Fibroblast of lung (primary cell): ENCODE measurements at regions not wholly inside any gene's neighbourhood (a gene's known extent, or its start where the extent isn't known, plus 50 kb on each side); places are given as distances from the start of the nearest gene placed in this dataset.

Experiments
- DNase-seq, 2 donors: peaks; one replicate each; pipeline versions ENCODE4 v3.0.0 to v3.0.0-alpha.2; 2010; ENCODE audit warnings: low read depth in 2 of 2
- H2AFZ ChIP-seq: 2 replicates; pipeline ENCODE4 v1.5.1; 2012; ENCODE audit warnings: low read length, control low read depth, inconsistent platforms
- H3K27ac ChIP-seq: 2 replicates; pipeline ENCODE4 v1.5.1; 2011; ENCODE audit warnings: low read length, control low read depth; ENCODE audit not compliant: insufficient read depth
- H3K27me3 ChIP-seq: 2 replicates; pipeline ENCODE4 v1.5.1; 2011; ENCODE audit warnings: mild to moderate bottlenecking, low read length; ENCODE audit not compliant: control insufficient read depth, insufficient read depth
- H3K36me3 ChIP-seq: 2 replicates; pipeline ENCODE4 v1.5.1; 2011; ENCODE audit warnings: low read length; ENCODE audit not compliant: control insufficient read depth, insufficient read depth
- H3K4me1 ChIP-seq: 2 replicates; pipeline ENCODE4 v1.5.1; 2011; ENCODE audit warnings: low read length; ENCODE audit not compliant: control insufficient read depth, insufficient read depth; ENCODE audit errors: extremely low read depth
- H3K4me2 ChIP-seq: 2 replicates; pipeline ENCODE4 v1.5.1; 2011; ENCODE audit warnings: low read length, control low read depth; ENCODE audit not compliant: insufficient read depth; ENCODE audit errors: extremely low read depth
- H3K4me3 ChIP-seq, 4 experiments: fragments of 200-600 bp in 1 of 4; sonication (generic) in 1 of 4; replicated peaks in 1 of 4; 2 replicates each; pipeline ENCODE4 v1.5.1; 2011 to 2016; ENCODE audit warnings: low read length in 4 of 4, low read depth in 3 of 4, mild to moderate bottlenecking in 3 of 4, control low read depth in 2 of 4, inconsistent platforms in 1 of 4, mixed read lengths in 1 of 4; ENCODE audit not compliant: insufficient read depth in 1 of 4; ENCODE audit errors: control extremely low read depth in 1 of 4
- H3K79me2 ChIP-seq: 2 replicates; pipeline ENCODE4 v1.5.1; 2012; ENCODE audit warnings: mild to moderate bottlenecking, low read length, inconsistent platforms; ENCODE audit not compliant: control insufficient read depth, insufficient read depth
- H3K9ac ChIP-seq: 2 replicates; pipeline ENCODE4 v1.5.1; 2011; ENCODE audit warnings: mild to moderate bottlenecking, low read length, control low read depth; ENCODE audit not compliant: insufficient read depth
- H3K9me3 ChIP-seq: 2 replicates; pipeline ENCODE4 v1.5.1; 2012; ENCODE audit warnings: low read depth, low read length; ENCODE audit not compliant: control insufficient read depth, insufficient read depth
- H4K20me1 ChIP-seq: 2 replicates; pipeline ENCODE4 v1.5.1; 2011; ENCODE audit warnings: low read length; ENCODE audit not compliant: control insufficient read depth, insufficient read depth; ENCODE audit errors: extremely low read depth
- CTCF ChIP-seq, 2 donors: IDR thresholded peaks in 1 of 2; conservative IDR thresholded peaks in 1 of 2; 1 replicate in 1 of 2; 2 replicates in 1 of 2; pipeline ENCODE4 v1.5.1; 2011 to 2012; ENCODE audit warnings: low read length in 2 of 2, control low read depth in 1 of 2, inconsistent platforms in 1 of 2, low read depth in 1 of 2, mild to moderate bottlenecking in 1 of 2
- EZH2 ChIP-seq: IDR thresholded peaks from 2 replicates; pipeline ENCODE4 v1.5.1; 2012; ENCODE audit warnings: low read length, control low read depth, mild to moderate bottlenecking; ENCODE audit errors: missing control alignments

GRCh38 chr20:50429412-50429811, 80.8 kb upstream of the PTPN1 start:
- no peaks in the 10 kb centered on the region for H4K20me1 ChIP-seq
- H3K9ac ChIP-seq = no peak overlapping the region
- H3K4me1 ChIP-seq = peaks cover 7% of the 10 kb centered on the region
- H3K79me2 ChIP-seq = no peaks in the 10 kb centered on the region
- H3K4me2 ChIP-seq = no peak overlapping the region
- H3K27ac ChIP-seq = no peak overlapping the region
- H3K9me3 ChIP-seq = no peaks in the 10 kb centered on the region
- TF ChIP-seq CTCF (conservative IDR thresholded peaks at IDR 0.05 in 1 of 2, IDR thresholded peaks at IDR 0.05 in 1 of 2; ENCODE audit: low read depth in 1 of 2, low read length in 2 of 2) (no peak), EZH2 (no peak)
- no peaks in the 10 kb centered on the region for H3K27me3 ChIP-seq
- DNase-seq = no peak
- no peak overlapping the region for H2AFZ ChIP-seq
- H3K36me3 ChIP-seq = no peaks in the 10 kb centered on the region
- no peak overlapping the region for H3K4me3 ChIP-seq

GRCh38 chr20:50431066-50431450, 79.1 kb upstream of the PTPN1 start:
- Histone ChIP-seq H3K4me2 (no peak overlapping the region), H3K4me1 (peaks cover 7% of the 10 kb centered on the region), H3K79me2 (no peaks in the 10 kb centered on the region), H3K27me3 (no peaks in the 10 kb centered on the region), H4K20me1 (no peaks in the 10 kb centered on the region), H2AFZ (no peak overlapping the region), H3K36me3 (no peaks in the 10 kb centered on the region), H3K9ac (no peak overlapping the region), H3K4me3 (no peak overlapping the region), H3K27ac (no peak overlapping the region), H3K9me3 (no peaks in the 10 kb centered on the region)
- TF ChIP-seq CTCF (conservative IDR thresholded peaks at IDR 0.05 in 1 of 2, IDR thresholded peaks at IDR 0.05 in 1 of 2; ENCODE audit: low read depth in 1 of 2, low read length in 2 of 2) (no peak), EZH2 (no peak)
- no peak for DNase-seq

GRCh38 chr20:50433001-50433761, 77.0 kb upstream of the PTPN1 start:
- Histone ChIP-seq H3K27me3 (no peaks in the 10 kb centered on the region), H3K27ac (no peak overlapping the region), H3K4me3 (no peak overlapping the region), H3K36me3 (no peaks in the 10 kb centered on the region), H2AFZ (no peak overlapping the region), H3K9ac (no peak overlapping the region), H3K9me3 (no peaks in the 10 kb centered on the region), H3K4me1 (no peaks in the 10 kb centered on the region), H3K79me2 (no peaks in the 10 kb centered on the region), H4K20me1 (no peaks in the 10 kb centered on the region), H3K4me2 (no peak overlapping the region)
- TF ChIP-seq CTCF (conservative IDR thresholded peaks at IDR 0.05 in 1 of 2, IDR thresholded peaks at IDR 0.05 in 1 of 2; ENCODE audit: low read depth in 1 of 2, low read length in 2 of 2) = no peak
- DNase-seq = no peak
